IPS DF 4.7 (cell line): ENCODE measurements at regions not wholly inside any gene's neighbourhood (a gene's known extent, or its start where the extent isn't known, plus 50 kb on each side); places are given as distances from the start of the nearest gene placed in this dataset.

Experiments used
- DNase-seq: peaks from one replicate; pipeline ENCODE4 v3.0.0-alpha.2; 2013; ENCODE audit warnings: low spot score; ENCODE audit errors: extremely low read depth

GRCh38 chr7:142375710-142376313 lies 118.0 kb upstream of the PRSS58 start:
- peak; percentile 60 for DNase-seq

GRCh38 chr7:142372727-142373126 lies 114.9 kb upstream of the PRSS58 start:
- DNase-seq = no peak

- DNase-seq = no peak
Measured at GRCh38 chr7:142371586-142372377, 113.9 kb upstream of the PRSS58 start.

- DNase-seq = peak; percentile 88
Measured at GRCh38 chr7:142365410-142365842, 107.6 kb upstream of the PRSS58 start.

- no peak for DNase-seq
Measured at GRCh38 chr7:142364551-142364950, 106.7 kb upstream of the PRSS58 start.

- no peak for DNase-seq
Measured at GRCh38 chr7:142362349-142362748, 104.5 kb upstream of the PRSS58 start.

GRCh38 chr7:142359694-142360279 lies 101.9 kb upstream of the PRSS58 start:
- no peak for DNase-seq

- peak; percentile 75 for DNase-seq
Measured at GRCh38 chr7:142357953-142358520, 100.2 kb upstream of the PRSS58 start.

GRCh38 chr7:142356166-142356565 lies 98.3 kb upstream of the PRSS58 start:
- DNase-seq = no peak

GRCh38 chr7:142355328-142355727 lies 97.5 kb upstream of the PRSS58 start:
- no peak for DNase-seq

GRCh38 chr7:142353147-142354060 lies 95.5 kb upstream of the PRSS58 start:
- DNase-seq = no peak

- DNase-seq = no peak
Measured at GRCh38 chr7:142352543-142352942, 94.7 kb upstream of the PRSS58 start.

- no peak for DNase-seq
Measured at GRCh38 chr7:142351145-142351544, 93.3 kb upstream of the PRSS58 start.

- no peak for DNase-seq
Measured at GRCh38 chr7:142349670-142350405, 92.0 kb upstream of the PRSS58 start.

GRCh38 chr7:142348921-142349405 lies 91.1 kb upstream of the PRSS58 start:
- no peak for DNase-seq

- DNase-seq = no peak
Measured at GRCh38 chr7:142348100-142348499, 90.2 kb upstream of the PRSS58 start.

- no peak for DNase-seq
Measured at GRCh38 chr7:142347091-142347490, 89.2 kb upstream of the PRSS58 start.

- DNase-seq = no peak
Measured at GRCh38 chr7:142345811-142346210, 88.0 kb upstream of the PRSS58 start.

- no peak for DNase-seq
Measured at GRCh38 chr7:142338633-142339501, 81.0 kb upstream of the PRSS58 start.
